OCI-LY7 (cell line): ENCODE measurements at regions not wholly inside any gene's neighbourhood (a gene's known extent, or its start where the extent isn't known, plus 50 kb on each side); places are given as distances from the start of the nearest gene placed in this dataset.

ENCODE experiments used
- BruUV-seq: library from RNA; stranded (reverse); fragments of 400-500 nt; replicated peaks from 2 replicates; lab custom pipeline; 2021; lab: Mats Ljungman, UMichigan
- CTCF ChIA-PET: fragments of 300-600 bp; sonication (Branson Sonifier 250); formaldehyde crosslinking; loops from one replicate; lab custom pipeline; 2022; ENCODE audit warnings: antibody characterized with exemption; ENCODE audit not compliant: unreplicated experiment; lab: Charles Lee
- POLR2A ChIA-PET: fragments of 300-600 bp; sonication (Branson Sonifier 250); formaldehyde crosslinking; loops from one replicate; lab custom pipeline; 2022; ENCODE audit warnings: antibody characterized with exemption; lab: Charles Lee
- DNase-seq: peaks from one replicate; pipeline ENCODE4 v3.0.0-alpha.2; 2015; ENCODE audit warnings: low spot score
- H2AFZ ChIP-seq: fragments of 200-600 bp; sonication (generic), shearing (Covaris generic); 2 replicates; pipeline ENCODE4 v1.6.1; 2014; ENCODE audit warnings: mild to moderate bottlenecking, antibody characterized with exemption, low read length, moderate library complexity
- H3K27ac ChIP-seq: fragments of 200-600 bp; sonication (generic); 2 replicates; pipeline ENCODE4 v1.5.1; 2014; ENCODE audit warnings: mixed run types, low read depth, mild to moderate bottlenecking, moderate library complexity, low read length, inconsistent platforms; ENCODE audit not compliant: poor library complexity, severe bottlenecking
- H3K36me3 ChIP-seq: fragments of 200-600 bp; sonication (generic); 2 replicates; pipeline ENCODE4 v1.6.1; 2014; ENCODE audit warnings: mild to moderate bottlenecking, antibody characterized with exemption, low read length, moderate library complexity, mixed read lengths; ENCODE audit not compliant: insufficient read depth
- H3K4me1 ChIP-seq: fragments of 200-600 bp; sonication (generic); 2 replicates; pipeline ENCODE4 v1.5.1; 2014; ENCODE audit warnings: mild to moderate bottlenecking, low read length; ENCODE audit not compliant: insufficient read depth, poor library complexity, severe bottlenecking
- H3K4me2 ChIP-seq: fragments of 200-600 bp; sonication (generic); 2 replicates; pipeline ENCODE4 v1.6.1; 2014; ENCODE audit warnings: mild to moderate bottlenecking, low read length
- H3K4me3 ChIP-seq: fragments of 200-600 bp; sonication (generic); 2 replicates; pipeline ENCODE4 v1.5.1; 2014; ENCODE audit warnings: mild to moderate bottlenecking, low read depth, low read length; ENCODE audit not compliant: poor library complexity, severe bottlenecking
- H3K79me2 ChIP-seq: fragments of 200-600 bp; sonication (generic); 2 replicates; pipeline ENCODE4 v1.6.1; 2016; ENCODE audit warnings: low read depth, mild to moderate bottlenecking, low read length, moderate library complexity, mixed read lengths; ENCODE audit not compliant: insufficient read depth
- H3K9me2 ChIP-seq: fragments of 200-600 bp; sonication (generic); 2 replicates; pipeline ENCODE4 v1.6.1; 2016; ENCODE audit warnings: mild to moderate bottlenecking, low read length, mixed read lengths; ENCODE audit not compliant: insufficient read depth
- H3K9me3 ChIP-seq: fragments of 200-600 bp; sonication (generic); 2 replicates; pipeline ENCODE4 v1.6.1; 2014; ENCODE audit warnings: mild to moderate bottlenecking, mixed run types, low read length, mixed read lengths
- H4K20me1 ChIP-seq: fragments of 200-600 bp; sonication (generic); 2 replicates; pipeline ENCODE4 v1.6.1; 2014; ENCODE audit warnings: mild to moderate bottlenecking, antibody characterized with exemption, low read length, moderate library complexity, mixed read lengths; ENCODE audit not compliant: insufficient read depth
- CTCF ChIP-seq: fragments of 200-600 bp; sonication (generic); conservative IDR thresholded peaks from 2 replicates; pipeline ENCODE4 v1.5.1; 2014; ENCODE audit warnings: mild to moderate bottlenecking, antibody characterized with exemption, low read length, moderate library complexity, mixed read lengths
- EZH2phosphoT487 ChIP-seq: fragments of 200-600 bp; sonication (generic); IDR thresholded peaks from 2 replicates; pipeline ENCODE4 v1.6.1; 2018; ENCODE audit warnings: low read depth, borderline replicate concordance, mild to moderate bottlenecking, mixed run types, antibody characterized with exemption, low read length, moderate library complexity, mixed read lengths
- intact Hi-C: fragments of 100-400 bp; cut with micrococcal nuclease; formaldehyde crosslinking; loops from one replicate; pipeline ENCODE4 v1.10.0; 2022; ENCODE audit not compliant: unreplicated experiment

GRCh38 chr5:52582313-52582712, 205.4 kb upstream of the ITGA1 start:
- no peak overlapping the region for H3K27ac ChIP-seq
- TF ChIP-seq CTCF, result peak; percentile 48
- TF ChIP-seq EZH2phosphoT487, result no peak
- H3K4me3 ChIP-seq, result no peak overlapping the region
- intact Hi-C loops, result no loop called here
- H3K36me3 ChIP-seq, result no peaks in the 10 kb centered on the region
- POLR2A ChIA-PET, result interaction anchor here (0.7 to 1.3 kb wide), 2 partner anchors 17 to 21 kb away, joined by 3 read pairs; no protein-coding TSS in a partner anchor
- no peaks in the 10 kb centered on the region for H3K9me2 ChIP-seq
- peak; percentile 0 for DNase-seq
- H3K9me3 ChIP-seq, result no peaks in the 10 kb centered on the region
- H2AFZ ChIP-seq, result no peak overlapping the region
- H3K4me2 ChIP-seq, result no peak overlapping the region
- H3K4me1 ChIP-seq, result no peaks in the 10 kb centered on the region
- H4K20me1 ChIP-seq, result no peaks in the 10 kb centered on the region
- no TSS peak for BruUV-seq
- no peaks in the 10 kb centered on the region for H3K79me2 ChIP-seq
- CTCF ChIA-PET, result no interaction called here

- H2AFZ ChIP-seq, result no peak overlapping the region
- H3K9me2 ChIP-seq, result no peaks in the 10 kb centered on the region
- ChIA-PET POLR2A (no interaction called here), CTCF (no interaction called here)
- BruUV-seq, result no TSS peak
- no peak overlapping the region for H3K4me2 ChIP-seq
- H3K27ac ChIP-seq, result no peak overlapping the region
- no peak overlapping the region for H3K4me3 ChIP-seq
- no peaks in the 10 kb centered on the region for H3K36me3 ChIP-seq
- H4K20me1 ChIP-seq, result no peaks in the 10 kb centered on the region
- no peaks in the 10 kb centered on the region for H3K9me3 ChIP-seq
- TF ChIP-seq CTCF (no peak), EZH2phosphoT487 (no peak)
- intact Hi-C loops, result no loop called here
- DNase-seq, result no peak
- H3K4me1 ChIP-seq, result no peaks in the 10 kb centered on the region
- no peaks in the 10 kb centered on the region for H3K79me2 ChIP-seq
These were observed 200.6 kb upstream of the ITGA1 start for GRCh38 chr5:52587131-52587530.

GRCh38 chr5:52597625-52598024, 190.1 kb upstream of the ITGA1 start:
- H3K27ac ChIP-seq, result no peak overlapping the region
- no peaks in the 10 kb centered on the region for H3K9me3 ChIP-seq
- no peak overlapping the region for H3K4me3 ChIP-seq
- no peak overlapping the region for H2AFZ ChIP-seq
- DNase-seq, result no peak
- H3K79me2 ChIP-seq, result no peaks in the 10 kb centered on the region
- no peak for TF ChIP-seq CTCF
- TF ChIP-seq EZH2phosphoT487, result no peak
- H3K9me2 ChIP-seq, result no peaks in the 10 kb centered on the region
- ChIA-PET CTCF (no interaction called here), POLR2A (no interaction called here)
- H3K36me3 ChIP-seq, result no peaks in the 10 kb centered on the region
- no peaks in the 10 kb centered on the region for H3K4me1 ChIP-seq
- no TSS peak for BruUV-seq
- intact Hi-C loops, result no loop called here
- H3K4me2 ChIP-seq, result no peak overlapping the region
- no peaks in the 10 kb centered on the region for H4K20me1 ChIP-seq
